Vagina (tissue), 2 donors: ENCODE measurements at regions not wholly inside any gene's neighbourhood (a gene's known extent, or its start where the extent isn't known, plus 50 kb on each side); places are given as distances from the start of the nearest gene placed in this dataset.

Source experiments
- POLR2AphosphoS5 ChIP-seq, 2 donors: sonication (generic); formaldehyde crosslinking; IDR thresholded peaks; one replicate each; pipeline ENCODE4 v1.9.0; 2017; ENCODE audit warnings: antibody characterized with exemption in 2 of 2, mild to moderate bottlenecking in 2 of 2, low read depth in 1 of 2; ENCODE audit not compliant: insufficient read depth in 1 of 2
- TF ChIP-seq, protein P1 (sequence below), 3 experiments: fragments of 450-650 bp in 2 of 3; fragments of 200-600 bp in 1 of 3; sonication (generic) in 1 of 3; IDR thresholded peaks; one replicate each; pipeline ENCODE4 v1.5.1; 2017 to 2019; ENCODE audit warnings: antibody characterized with exemption in 3 of 3, mild to moderate bottlenecking in 2 of 3, moderate library complexity in 2 of 3

DNA sequence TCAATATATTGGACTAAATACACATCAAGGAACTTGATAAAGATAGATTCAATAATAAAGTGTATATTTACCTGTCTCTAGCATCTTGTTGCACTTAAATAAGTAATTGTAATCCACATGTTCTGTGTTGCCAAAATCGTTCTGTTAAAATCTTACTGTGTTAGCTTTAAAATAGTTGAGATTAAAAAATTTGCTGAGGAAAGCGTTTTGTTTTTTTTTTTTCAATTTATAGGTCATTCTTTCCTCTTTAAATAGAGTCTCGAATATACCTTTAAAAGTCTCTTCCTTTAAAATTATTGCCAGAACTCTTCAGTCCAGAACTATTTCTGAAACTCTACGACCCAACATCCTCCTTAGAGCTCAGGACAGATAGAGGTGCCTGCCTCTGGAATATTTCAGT is 195.6 kb upstream of the OPRM1 start:
- TF ChIP-seq, protein P1, sequence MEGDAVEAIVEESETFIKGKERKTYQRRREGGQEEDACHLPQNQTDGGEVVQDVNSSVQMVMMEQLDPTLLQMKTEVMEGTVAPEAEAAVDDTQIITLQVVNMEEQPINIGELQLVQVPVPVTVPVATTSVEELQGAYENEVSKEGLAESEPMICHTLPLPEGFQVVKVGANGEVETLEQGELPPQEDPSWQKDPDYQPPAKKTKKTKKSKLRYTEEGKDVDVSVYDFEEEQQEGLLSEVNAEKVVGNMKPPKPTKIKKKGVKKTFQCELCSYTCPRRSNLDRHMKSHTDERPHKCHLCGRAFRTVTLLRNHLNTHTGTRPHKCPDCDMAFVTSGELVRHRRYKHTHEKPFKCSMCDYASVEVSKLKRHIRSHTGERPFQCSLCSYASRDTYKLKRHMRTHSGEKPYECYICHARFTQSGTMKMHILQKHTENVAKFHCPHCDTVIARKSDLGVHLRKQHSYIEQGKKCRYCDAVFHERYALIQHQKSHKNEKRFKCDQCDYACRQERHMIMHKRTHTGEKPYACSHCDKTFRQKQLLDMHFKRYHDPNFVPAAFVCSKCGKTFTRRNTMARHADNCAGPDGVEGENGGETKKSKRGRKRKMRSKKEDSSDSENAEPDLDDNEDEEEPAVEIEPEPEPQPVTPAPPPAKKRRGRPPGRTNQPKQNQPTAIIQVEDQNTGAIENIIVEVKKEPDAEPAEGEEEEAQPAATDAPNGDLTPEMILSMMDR (IDR thresholded peaks at IDR 0.05): no peak
- no peak for TF ChIP-seq POLR2AphosphoS5 (IDR thresholded peaks at IDR 0.05; ENCODE audit: insufficient read depth in 1 of 2, low read depth in 1 of 2)
